GM12874 (cell line): ENCODE measurements at regions not wholly inside any gene's neighbourhood (a gene's known extent, or its start where the extent isn't known, plus 50 kb on each side); places are given as distances from the start of the nearest gene placed in this dataset.

Experiments
- TF ChIP-seq, protein P1 (sequence below): IDR thresholded peaks from 2 replicates; pipeline ENCODE4 v1.5.1; 2011; ENCODE audit warnings: low read depth, mild to moderate bottlenecking, control low read depth, low read length, moderate library complexity; ENCODE audit not compliant: insufficient read depth

DNA sequence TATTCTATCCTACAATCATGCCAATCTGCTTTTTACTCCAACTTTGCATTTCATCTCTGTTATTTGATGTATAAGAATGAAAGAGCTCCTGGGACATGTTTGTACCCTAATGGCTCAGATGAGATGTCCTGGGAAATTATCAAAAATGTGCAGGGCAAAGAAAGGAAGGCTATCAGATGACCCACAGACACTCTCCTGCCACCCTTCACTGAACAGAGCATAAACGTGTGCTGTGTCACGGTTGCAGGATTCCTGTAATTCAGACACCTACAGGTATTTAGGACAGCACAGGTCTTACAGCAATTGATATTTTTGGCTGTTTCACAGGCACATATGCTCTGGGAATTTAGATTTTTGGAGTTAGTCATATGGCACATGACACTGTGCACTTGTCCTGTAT lies 149.2 kb upstream of the GAS1 start:
- TF ChIP-seq, protein P1, sequence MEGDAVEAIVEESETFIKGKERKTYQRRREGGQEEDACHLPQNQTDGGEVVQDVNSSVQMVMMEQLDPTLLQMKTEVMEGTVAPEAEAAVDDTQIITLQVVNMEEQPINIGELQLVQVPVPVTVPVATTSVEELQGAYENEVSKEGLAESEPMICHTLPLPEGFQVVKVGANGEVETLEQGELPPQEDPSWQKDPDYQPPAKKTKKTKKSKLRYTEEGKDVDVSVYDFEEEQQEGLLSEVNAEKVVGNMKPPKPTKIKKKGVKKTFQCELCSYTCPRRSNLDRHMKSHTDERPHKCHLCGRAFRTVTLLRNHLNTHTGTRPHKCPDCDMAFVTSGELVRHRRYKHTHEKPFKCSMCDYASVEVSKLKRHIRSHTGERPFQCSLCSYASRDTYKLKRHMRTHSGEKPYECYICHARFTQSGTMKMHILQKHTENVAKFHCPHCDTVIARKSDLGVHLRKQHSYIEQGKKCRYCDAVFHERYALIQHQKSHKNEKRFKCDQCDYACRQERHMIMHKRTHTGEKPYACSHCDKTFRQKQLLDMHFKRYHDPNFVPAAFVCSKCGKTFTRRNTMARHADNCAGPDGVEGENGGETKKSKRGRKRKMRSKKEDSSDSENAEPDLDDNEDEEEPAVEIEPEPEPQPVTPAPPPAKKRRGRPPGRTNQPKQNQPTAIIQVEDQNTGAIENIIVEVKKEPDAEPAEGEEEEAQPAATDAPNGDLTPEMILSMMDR = no peak

DNA sequence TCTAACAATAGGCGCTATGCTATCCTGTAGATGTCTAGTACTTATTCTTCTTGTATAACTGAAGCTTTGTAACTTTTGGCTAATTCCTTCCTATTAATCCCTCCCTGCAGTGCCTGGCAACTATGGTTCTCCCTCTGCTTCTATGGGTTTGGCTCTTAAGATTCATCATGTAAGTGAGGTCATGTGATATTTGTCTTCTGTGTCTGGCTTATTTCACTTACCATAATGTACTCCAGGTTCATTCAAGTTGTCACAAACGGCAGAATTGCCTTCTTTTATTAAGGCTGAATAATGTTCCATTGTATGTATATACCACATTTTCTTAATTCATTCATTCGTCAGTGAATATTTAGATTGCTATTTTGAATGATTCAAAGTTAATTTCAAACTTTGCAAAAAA lies 149.9 kb upstream of the GAS1 start:
- TF ChIP-seq, protein P1 = no peak

DNA sequence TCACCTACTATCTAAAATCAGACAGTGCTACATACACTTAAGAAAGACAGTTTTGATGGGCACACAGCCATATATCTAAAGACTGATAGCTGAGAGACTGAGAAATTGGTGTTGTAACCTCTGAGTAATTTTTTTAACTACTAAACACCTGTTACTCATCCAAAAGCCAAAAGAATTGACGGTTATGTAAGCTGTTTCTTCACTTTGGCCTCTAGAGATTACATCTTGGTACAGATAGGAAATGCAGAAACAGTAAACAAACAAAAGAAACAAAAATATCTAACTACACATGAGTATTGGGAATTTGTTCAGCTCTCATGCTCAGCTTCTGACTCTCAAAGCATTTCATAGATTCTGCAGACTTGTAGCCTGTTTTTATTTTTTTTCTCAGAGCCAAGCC lies 152.1 kb upstream of the GAS1 start:
- TF ChIP-seq, protein P1 = no peak

DNA sequence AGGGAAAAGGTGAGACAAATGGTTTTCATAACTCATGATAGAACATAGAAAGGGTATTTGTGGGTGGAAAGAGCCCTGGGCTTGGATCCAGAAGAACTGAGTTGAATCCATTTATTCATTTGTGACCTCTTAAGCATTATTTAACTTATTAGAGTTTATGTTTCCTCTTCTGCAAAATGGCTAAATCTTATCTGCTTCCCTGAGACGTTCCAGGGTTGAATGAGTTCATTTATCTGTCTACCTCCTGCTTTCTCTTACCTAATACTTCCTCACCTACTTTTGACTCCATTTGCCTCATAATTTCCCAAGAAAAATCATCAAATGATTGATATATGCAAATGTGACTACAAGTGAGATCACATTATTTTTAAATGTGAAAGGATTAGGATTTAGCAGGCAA lies 152.7 kb upstream of the GAS1 start:
- TF ChIP-seq, protein P1 = no peak

GRCh38 chr9:87102126-87102525 lies 154.8 kb upstream of the GAS1 start:
- TF ChIP-seq, protein P1 = no peak

- TF ChIP-seq, protein P1 = peak; percentile 24; the same call in 1 of the 2 replicates
These were observed 159.8 kb upstream of the GAS1 start for GRCh38 chr9:87107072-87107471.

DNA sequence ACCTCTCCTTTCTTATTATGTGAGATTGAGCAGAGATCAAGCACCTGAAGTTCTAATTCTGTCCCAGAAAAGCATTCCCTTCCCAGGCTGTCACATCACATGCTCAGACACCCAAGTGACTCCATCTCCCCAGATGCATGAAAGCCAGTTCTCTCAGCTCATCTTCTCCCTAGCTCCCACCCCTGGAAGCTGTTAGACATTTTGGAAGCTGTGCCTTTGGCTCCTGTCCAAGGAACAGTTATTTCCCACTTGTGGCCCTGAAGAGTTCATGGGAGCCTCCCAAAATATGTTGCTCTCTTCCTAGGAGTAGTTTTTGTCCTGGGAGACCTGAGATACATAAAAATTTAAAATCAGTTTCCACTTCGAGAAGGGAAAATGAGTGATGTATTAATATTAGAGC lies 161.4 kb upstream of the GAS1 start:
- TF ChIP-seq, protein P1 = no peak

DNA sequence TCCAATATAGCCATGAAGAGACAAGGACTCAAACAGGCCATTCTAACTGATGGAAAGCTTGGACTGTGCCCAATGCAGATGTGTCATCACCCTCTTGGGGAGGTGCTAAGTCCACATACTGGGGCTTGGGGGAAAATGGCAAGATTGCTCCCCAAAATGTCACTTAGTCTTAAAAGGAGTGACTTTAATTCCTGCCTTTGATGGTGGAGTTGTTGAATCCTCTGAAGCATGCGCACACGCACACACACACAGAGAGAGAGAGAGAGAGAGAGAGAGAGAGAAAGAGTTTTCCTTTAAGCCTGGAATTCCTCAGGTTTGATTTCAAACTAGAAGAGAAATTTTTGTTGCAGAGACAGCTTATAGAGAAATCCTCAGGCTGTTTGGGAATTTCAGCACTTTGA lies 161.9 kb upstream of the GAS1 start:
- TF ChIP-seq, protein P1 = no peak
